CD14-positive monocyte (primary cell): ENCODE measurements at regions not wholly inside any gene's neighbourhood (a gene's known extent, or its start where the extent isn't known, plus 50 kb on each side); places are given as distances from the start of the nearest gene placed in this dataset.

Experiments
- DNase-seq, 3 donors: peaks; one replicate each; pipeline ENCODE4 v3.0.0-alpha.2; 2011 to 2022
- H2AFZ ChIP-seq: 2 replicates; pipeline ENCODE4 v1.6.0; 2012; ENCODE audit warnings: mild to moderate bottlenecking, low read depth, low read length, inconsistent platforms; ENCODE audit not compliant: insufficient read depth, poor library complexity, severe bottlenecking
- H3K27ac ChIP-seq, 2 donors: 1 replicate in 1 of 2; 2 replicates in 1 of 2; pipeline ENCODE4 v1.5.1; 2012 to 2013; ENCODE audit warnings: low read length in 2 of 2, control low read depth in 1 of 2, inconsistent platforms in 1 of 2, low read depth in 1 of 2, mild to moderate bottlenecking in 1 of 2
- H3K27me3 ChIP-seq, 2 donors: one replicate each; pipeline versions ENCODE4 v1.6.0 to v1.6.1; 2011 to 2013; ENCODE audit warnings: low read length in 2 of 2; ENCODE audit not compliant: control insufficient read depth in 2 of 2, insufficient read depth in 2 of 2
- H3K36me3 ChIP-seq, 2 donors: replicated peaks in 1 of 2; 1 replicate in 1 of 2; 2 replicates in 1 of 2; pipeline versions ENCODE4 v1.5.1 to v1.6.1; 2012 to 2013; ENCODE audit warnings: low read length in 2 of 2, control low read depth in 1 of 2, inconsistent platforms in 1 of 2, mild to moderate bottlenecking in 1 of 2; ENCODE audit not compliant: insufficient read depth in 2 of 2, control insufficient read depth in 1 of 2
- H3K4me1 ChIP-seq, 2 donors: 1 replicate in 1 of 2; 2 replicates in 1 of 2; pipeline versions ENCODE4 v1.5.1 to v1.6.1; 2012 to 2013; ENCODE audit warnings: low read length in 2 of 2, control low read depth in 1 of 2, inconsistent platforms in 1 of 2, mild to moderate bottlenecking in 1 of 2, moderate library complexity in 1 of 2; ENCODE audit not compliant: insufficient read depth in 2 of 2, control insufficient read depth in 1 of 2
- H3K4me2 ChIP-seq: replicated peaks from 2 replicates; pipeline ENCODE3; 2012; ENCODE audit warnings: low read length, moderate library complexity, mild to moderate bottlenecking; ENCODE audit not compliant: poor library complexity, severe bottlenecking; ENCODE audit errors: extremely low read depth
- H3K4me3 ChIP-seq, 3 experiments: fragments of 200-600 bp in 1 of 3; sonication (generic) in 1 of 3; replicated peaks in 1 of 3; 1 replicate in 2 of 3; 2 replicates in 1 of 3; pipeline ENCODE4 v1.5.1; 2011 to 2013; ENCODE audit warnings: low read length in 3 of 3, mild to moderate bottlenecking in 3 of 3, control low read depth in 2 of 3, low read depth in 2 of 3, inconsistent platforms in 1 of 3, moderate library complexity in 1 of 3
- H3K79me2 ChIP-seq: 2 replicates; pipeline ENCODE4 v1.6.0; 2012; ENCODE audit warnings: mild to moderate bottlenecking, control low read depth, inconsistent platforms, low read length, moderate library complexity; ENCODE audit not compliant: insufficient read depth
- H3K9ac ChIP-seq: 2 replicates; pipeline ENCODE4 v1.6.0; 2017; ENCODE audit warnings: low read length, mild to moderate bottlenecking; ENCODE audit not compliant: insufficient read depth, poor library complexity, severe bottlenecking
- H3K9me3 ChIP-seq, 2 donors: replicated peaks in 1 of 2; 1 replicate in 1 of 2; 2 replicates in 1 of 2; pipeline versions ENCODE4 v1.5.1 to v1.6.1; 2012 to 2013; ENCODE audit warnings: low read length in 2 of 2, control low read depth in 1 of 2; ENCODE audit not compliant: control insufficient read depth in 1 of 2, insufficient read depth in 1 of 2
- H4K20me1 ChIP-seq: 2 replicates; pipeline ENCODE4 v1.6.0; 2012; ENCODE audit warnings: mild to moderate bottlenecking, low read length, control low read depth, moderate library complexity; ENCODE audit not compliant: insufficient read depth
- H3K27ac Mint-ChIP-seq, 7 donors: one replicate each; pipeline ENCODE4 v1.8.0; 2020; ENCODE audit warnings: mild to moderate bottlenecking in 7 of 7, mixed read lengths in 7 of 7, moderate library complexity in 6 of 7, inconsistent platforms in 2 of 7
- H3K27me3 Mint-ChIP-seq, 3 donors: one replicate each; pipeline ENCODE4 v1.8.0; 2021 to 2022; ENCODE audit warnings: low read depth in 3 of 3, mild to moderate bottlenecking in 3 of 3, mixed read lengths in 3 of 3, moderate library complexity in 3 of 3, inconsistent platforms in 1 of 3
- H3K36me3 Mint-ChIP-seq, 2 donors: one replicate each; pipeline ENCODE4 v1.8.0; 2020; ENCODE audit warnings: mixed read lengths in 2 of 2, inconsistent platforms in 1 of 2, mild to moderate bottlenecking in 1 of 2
- H3K4me1 Mint-ChIP-seq: one replicate; pipeline ENCODE4 v1.8.0; 2020; ENCODE audit warnings: mild to moderate bottlenecking, mixed read lengths
- H3K4me3 Mint-ChIP-seq, 2 donors: one replicate each; pipeline ENCODE4 v1.8.0; 2020; ENCODE audit warnings: mild to moderate bottlenecking in 2 of 2, mixed read lengths in 2 of 2, moderate library complexity in 1 of 2
- H3K9me3 Mint-ChIP-seq, 7 donors: one replicate each; pipeline ENCODE4 v1.8.0; 2020 to 2022; ENCODE audit warnings: mixed read lengths in 7 of 7, mild to moderate bottlenecking in 6 of 7, moderate library complexity in 6 of 7, inconsistent platforms in 2 of 7
- WGBS: methylation state at CpG from one replicate; pipeline ENCODE4 v1.1.5; 2013; ENCODE audit warnings: missing lambda C conversion rate; ENCODE audit not compliant: insufficient coverage; 5-methylcytosine and 5-hydroxymethylcytosine counted together
- intact Hi-C, 2 donors: fragments of 100-400 bp; cut with micrococcal nuclease; formaldehyde crosslinking; loops; one replicate each; pipeline versions ENCODE4 v1.15.0 to v1.15.1; 2023
- TF ChIP-seq, protein P1 (sequence below): fragments of 200-600 bp; IDR thresholded peaks from one replicate; pipeline ENCODE4 v1.8.0; 2022; ENCODE audit warnings: antibody characterized with exemption, mild to moderate bottlenecking

DNA sequence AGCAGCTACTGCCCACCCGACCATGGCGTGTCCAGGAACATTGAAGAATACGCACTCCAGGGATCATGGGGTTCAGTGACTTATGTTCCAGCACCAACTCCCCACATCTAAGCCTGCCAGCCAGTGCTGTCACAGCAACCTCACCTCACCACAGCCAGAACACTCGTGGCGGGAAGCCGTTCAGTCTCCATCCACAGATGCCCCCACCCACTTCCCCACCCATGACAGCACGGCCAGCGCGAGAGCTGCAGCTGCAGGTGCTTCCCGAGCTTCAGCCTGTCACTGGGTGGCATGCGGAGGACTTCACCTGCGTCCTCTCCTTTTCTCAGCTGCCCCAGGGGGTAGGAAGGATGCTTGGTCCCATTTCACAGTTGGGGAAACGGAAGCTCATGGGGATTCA lies 50.3 kb downstream of the RBFOX3 start:
- peaks cover under 1 to 15% (median 3%) of the 10 kb centered on the region in 7 donors for H3K9me3 Mint-ChIP-seq
- H3K4me1 Mint-ChIP-seq = no peaks in the 10 kb centered on the region
- TF ChIP-seq, protein P1, sequence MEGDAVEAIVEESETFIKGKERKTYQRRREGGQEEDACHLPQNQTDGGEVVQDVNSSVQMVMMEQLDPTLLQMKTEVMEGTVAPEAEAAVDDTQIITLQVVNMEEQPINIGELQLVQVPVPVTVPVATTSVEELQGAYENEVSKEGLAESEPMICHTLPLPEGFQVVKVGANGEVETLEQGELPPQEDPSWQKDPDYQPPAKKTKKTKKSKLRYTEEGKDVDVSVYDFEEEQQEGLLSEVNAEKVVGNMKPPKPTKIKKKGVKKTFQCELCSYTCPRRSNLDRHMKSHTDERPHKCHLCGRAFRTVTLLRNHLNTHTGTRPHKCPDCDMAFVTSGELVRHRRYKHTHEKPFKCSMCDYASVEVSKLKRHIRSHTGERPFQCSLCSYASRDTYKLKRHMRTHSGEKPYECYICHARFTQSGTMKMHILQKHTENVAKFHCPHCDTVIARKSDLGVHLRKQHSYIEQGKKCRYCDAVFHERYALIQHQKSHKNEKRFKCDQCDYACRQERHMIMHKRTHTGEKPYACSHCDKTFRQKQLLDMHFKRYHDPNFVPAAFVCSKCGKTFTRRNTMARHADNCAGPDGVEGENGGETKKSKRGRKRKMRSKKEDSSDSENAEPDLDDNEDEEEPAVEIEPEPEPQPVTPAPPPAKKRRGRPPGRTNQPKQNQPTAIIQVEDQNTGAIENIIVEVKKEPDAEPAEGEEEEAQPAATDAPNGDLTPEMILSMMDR = no peak
- H3K36me3 Mint-ChIP-seq = no peaks in the 10 kb centered on the region
- Histone ChIP-seq H3K36me3 (no peaks in the 10 kb centered on the region), H2AFZ (no peak overlapping the region), H3K4me3 (no peak overlapping the region), H3K9me3 (no peaks in the 10 kb centered on the region), H4K20me1 (no peaks in the 10 kb centered on the region), H3K79me2 (no peaks in the 10 kb centered on the region), H3K4me1 (no peaks in the 10 kb centered on the region), H3K9ac (no peak overlapping the region), H3K4me2 (no peak overlapping the region), H3K27ac (no peak overlapping the region), H3K27me3 (peaks cover 0 to 4% of the 10 kb centered on the region in 2 donors)
- H3K27ac Mint-ChIP-seq = no peak overlapping the region
- intact Hi-C loops = no loop called here
- WGBS = 73% methylated on average over 3 of the region's 13 CpGs
- no peak for DNase-seq
- no peak overlapping the region for H3K4me3 Mint-ChIP-seq
- peaks cover 13 to 37% (median 16%) of the 10 kb centered on the region in 3 donors for H3K27me3 Mint-ChIP-seq

DNA sequence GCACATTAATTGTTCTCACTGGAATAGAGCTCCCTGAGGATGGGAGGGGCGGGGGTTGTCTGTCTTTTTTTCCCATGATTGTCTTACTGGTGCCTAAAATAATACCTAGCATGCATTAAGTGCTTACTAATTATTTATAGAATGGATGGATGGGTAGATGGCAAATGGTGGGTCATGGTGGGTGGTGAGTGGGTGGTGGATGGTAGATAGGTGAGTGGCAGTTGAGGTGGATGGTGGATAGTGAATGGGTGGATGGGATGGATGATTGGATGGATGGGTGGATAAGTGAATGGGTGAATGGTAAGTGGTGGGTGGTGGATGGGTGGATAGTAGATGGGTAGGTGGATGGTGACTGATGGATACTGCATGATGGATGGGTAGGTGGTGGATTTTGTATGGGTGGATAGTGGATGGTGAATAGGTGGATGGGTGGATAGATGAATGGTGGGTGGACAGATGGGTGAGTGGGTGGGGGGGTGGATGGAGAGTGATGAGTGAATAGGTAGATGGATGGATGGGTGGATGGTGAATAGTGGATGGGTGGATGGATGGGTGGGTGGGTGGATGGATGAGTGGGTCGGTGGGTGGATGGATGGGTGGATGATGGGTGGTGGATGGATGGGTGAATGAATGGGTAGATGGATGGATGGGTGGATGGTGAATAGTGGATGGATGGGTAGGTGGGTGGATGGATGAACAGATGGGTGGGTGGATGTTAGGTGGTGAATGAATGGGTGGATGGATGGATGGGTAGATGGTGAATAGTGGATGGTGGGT lies 51.6 kb downstream of the RBFOX3 start:
- intact Hi-C loops = no loop called here
- Histone ChIP-seq H3K79me2 (no peaks in the 10 kb centered on the region), H3K4me3 (no peak overlapping the region), H3K9ac (no peak overlapping the region), H3K36me3 (no peaks in the 10 kb centered on the region), H3K27me3 (peaks cover 0 to 4% of the 10 kb centered on the region in 2 donors), H3K27ac (no peak overlapping the region), H3K9me3 (peaks cover 0 to 5% of the 10 kb centered on the region in 2 donors), H2AFZ (no peak overlapping the region), H3K4me2 (no peak overlapping the region), H4K20me1 (no peaks in the 10 kb centered on the region), H3K4me1 (no peaks in the 10 kb centered on the region)
- TF ChIP-seq, protein P1 = no peak
- peak overlapping the region in 1 of 2 donors; percentile 3 for H3K4me3 Mint-ChIP-seq
- peaks cover 12 to 34% (median 13%) of the 10 kb centered on the region in 3 donors for H3K27me3 Mint-ChIP-seq
- no peak for DNase-seq
- H3K9me3 Mint-ChIP-seq = peaks cover 4 to 22% (median 7%) of the 10 kb centered on the region in 7 donors
- WGBS = 100% methylated on average over 1 of the region's 2 CpGs
- no peak overlapping the region for H3K27ac Mint-ChIP-seq
- H3K36me3 Mint-ChIP-seq = no peaks in the 10 kb centered on the region
- no peaks in the 10 kb centered on the region for H3K4me1 Mint-ChIP-seq
